LNCaP clone FGC (cell line): ENCODE measurements at regions not wholly inside any gene's neighbourhood (a gene's known extent, or its start where the extent isn't known, plus 50 kb on each side); places are given as distances from the start of the nearest gene placed in this dataset.

ENCODE experiments used
- DNase-seq: peaks from one replicate; pipeline ENCODE4 v3.0.0-alpha.2; 2011; ENCODE audit warnings: low read depth
- H3K4me3 ChIP-seq: 2 replicates; pipeline ENCODE4 v1.5.1; 2011; ENCODE audit warnings: mild to moderate bottlenecking, low read depth, low read length, control low read depth
- TF ChIP-seq, protein P1 (sequence below): IDR thresholded peaks from 2 replicates; pipeline ENCODE4 v1.5.1; 2012; ENCODE audit warnings: mild to moderate bottlenecking; ENCODE audit not compliant: control insufficient read depth, insufficient read depth; ENCODE audit errors: extremely low read depth

DNA sequence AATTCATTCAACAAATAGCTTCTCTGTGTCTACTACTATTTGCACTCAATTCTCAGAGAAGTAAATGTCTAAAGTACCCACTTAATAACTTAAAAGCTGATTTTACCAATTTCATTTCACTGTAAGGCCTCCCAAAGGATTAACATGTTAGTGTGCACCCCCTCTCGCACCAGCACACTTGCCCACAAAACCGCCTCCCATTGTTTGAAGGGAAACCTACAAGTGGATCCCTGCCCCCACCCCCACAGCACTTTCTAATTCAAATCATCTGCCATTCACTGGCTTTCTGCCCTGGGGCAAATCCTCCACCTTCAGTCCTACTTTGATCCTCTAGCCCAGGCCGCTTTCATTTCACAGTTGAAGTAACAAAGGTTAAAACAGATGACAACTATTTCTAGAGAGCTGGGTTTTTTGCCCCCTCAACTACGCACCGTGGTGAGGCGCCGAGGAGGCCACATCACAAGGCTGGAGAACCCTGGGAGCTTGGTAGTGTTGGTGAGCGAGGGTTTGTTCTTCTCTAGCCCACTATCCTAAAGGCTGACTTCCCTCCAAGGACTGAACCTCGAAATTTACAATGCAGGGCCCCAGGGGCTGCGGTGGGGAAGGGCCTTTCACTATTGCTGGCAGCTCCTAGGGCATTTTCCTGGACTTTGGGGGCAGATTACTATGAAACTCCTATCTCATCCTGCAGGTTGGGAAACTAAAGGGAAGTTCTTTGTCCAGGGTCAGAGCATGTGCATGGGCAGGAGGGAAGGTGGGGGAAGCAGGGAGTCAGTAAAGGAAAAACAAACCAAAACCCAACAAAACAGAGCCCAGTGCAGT, 517.4 kb upstream of the ZMIZ1 start:
- no peak for DNase-seq
- TF ChIP-seq, protein P1, sequence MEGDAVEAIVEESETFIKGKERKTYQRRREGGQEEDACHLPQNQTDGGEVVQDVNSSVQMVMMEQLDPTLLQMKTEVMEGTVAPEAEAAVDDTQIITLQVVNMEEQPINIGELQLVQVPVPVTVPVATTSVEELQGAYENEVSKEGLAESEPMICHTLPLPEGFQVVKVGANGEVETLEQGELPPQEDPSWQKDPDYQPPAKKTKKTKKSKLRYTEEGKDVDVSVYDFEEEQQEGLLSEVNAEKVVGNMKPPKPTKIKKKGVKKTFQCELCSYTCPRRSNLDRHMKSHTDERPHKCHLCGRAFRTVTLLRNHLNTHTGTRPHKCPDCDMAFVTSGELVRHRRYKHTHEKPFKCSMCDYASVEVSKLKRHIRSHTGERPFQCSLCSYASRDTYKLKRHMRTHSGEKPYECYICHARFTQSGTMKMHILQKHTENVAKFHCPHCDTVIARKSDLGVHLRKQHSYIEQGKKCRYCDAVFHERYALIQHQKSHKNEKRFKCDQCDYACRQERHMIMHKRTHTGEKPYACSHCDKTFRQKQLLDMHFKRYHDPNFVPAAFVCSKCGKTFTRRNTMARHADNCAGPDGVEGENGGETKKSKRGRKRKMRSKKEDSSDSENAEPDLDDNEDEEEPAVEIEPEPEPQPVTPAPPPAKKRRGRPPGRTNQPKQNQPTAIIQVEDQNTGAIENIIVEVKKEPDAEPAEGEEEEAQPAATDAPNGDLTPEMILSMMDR = no peak
- H3K4me3 ChIP-seq = no peak overlapping the region

DNA sequence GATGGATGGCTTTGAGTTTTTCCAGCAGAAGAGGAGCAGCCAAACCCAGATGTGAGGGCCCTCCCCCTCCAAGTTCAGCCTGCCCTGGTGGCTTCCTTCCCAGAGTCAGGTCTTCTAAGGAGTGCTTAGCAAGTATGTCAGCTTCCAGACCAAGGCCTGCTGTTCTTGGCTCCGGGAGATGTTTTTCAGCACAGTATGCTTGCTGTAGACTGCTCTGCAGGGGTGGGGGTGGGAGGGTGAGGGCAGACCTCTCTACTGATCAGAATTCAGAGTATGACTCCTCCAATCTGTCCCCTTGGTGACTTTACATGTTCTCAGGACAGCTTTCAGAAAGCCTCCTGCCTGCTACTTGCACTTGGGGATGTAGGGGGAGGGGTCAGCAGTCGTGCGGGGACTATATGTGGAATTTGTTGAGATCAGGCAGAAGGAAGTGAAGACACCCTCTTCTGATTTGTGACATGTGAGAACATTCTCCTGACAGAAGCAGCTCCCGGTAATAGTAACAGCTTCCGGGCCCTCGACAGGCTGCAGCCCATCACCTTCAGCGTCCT, 516.4 kb upstream of the ZMIZ1 start:
- TF ChIP-seq, protein P1 = no peak
- no peak overlapping the region for H3K4me3 ChIP-seq
- no peak for DNase-seq

DNA sequence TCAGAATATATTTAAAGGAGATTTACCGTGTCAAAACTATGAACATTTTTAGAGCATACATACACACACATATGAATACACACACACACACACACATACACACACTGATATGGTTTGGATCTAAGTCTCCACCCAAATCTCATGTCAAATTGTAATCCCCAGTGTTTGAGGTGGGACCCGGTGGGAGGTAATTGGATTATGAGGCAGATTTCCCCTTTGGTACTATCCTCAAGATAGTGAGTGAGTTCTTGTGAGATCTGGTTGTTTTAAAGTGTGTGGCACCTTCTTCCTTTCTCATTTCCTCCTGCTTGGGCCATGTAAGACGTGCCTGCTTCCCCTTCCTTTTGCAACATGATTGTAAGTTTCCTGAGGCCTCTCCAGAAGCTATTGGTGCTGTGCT, 515.0 kb upstream of the ZMIZ1 start:
- no peak for DNase-seq
- no peak overlapping the region for H3K4me3 ChIP-seq
- TF ChIP-seq, protein P1 = no peak

DNA sequence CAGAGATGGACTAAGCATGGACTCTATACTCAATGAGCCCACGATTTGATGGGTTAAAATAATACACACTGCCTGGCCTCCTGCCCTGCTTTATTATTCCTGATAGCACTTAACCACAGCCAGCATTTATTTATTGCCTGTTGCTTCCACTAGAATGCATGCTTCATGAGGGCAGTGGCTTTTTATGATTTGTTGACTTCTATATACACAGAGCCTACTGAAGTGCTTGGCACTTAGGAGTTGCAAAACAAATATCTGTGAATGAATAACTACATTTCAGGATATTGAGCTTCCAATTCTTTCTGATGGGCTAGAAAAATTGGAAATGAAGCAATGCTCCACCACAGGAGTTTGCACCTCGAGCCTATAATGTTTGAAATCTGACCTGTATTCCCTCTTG, 513.6 kb upstream of the ZMIZ1 start:
- TF ChIP-seq, protein P1 = no peak
- H3K4me3 ChIP-seq = no peak overlapping the region
- no peak for DNase-seq

DNA sequence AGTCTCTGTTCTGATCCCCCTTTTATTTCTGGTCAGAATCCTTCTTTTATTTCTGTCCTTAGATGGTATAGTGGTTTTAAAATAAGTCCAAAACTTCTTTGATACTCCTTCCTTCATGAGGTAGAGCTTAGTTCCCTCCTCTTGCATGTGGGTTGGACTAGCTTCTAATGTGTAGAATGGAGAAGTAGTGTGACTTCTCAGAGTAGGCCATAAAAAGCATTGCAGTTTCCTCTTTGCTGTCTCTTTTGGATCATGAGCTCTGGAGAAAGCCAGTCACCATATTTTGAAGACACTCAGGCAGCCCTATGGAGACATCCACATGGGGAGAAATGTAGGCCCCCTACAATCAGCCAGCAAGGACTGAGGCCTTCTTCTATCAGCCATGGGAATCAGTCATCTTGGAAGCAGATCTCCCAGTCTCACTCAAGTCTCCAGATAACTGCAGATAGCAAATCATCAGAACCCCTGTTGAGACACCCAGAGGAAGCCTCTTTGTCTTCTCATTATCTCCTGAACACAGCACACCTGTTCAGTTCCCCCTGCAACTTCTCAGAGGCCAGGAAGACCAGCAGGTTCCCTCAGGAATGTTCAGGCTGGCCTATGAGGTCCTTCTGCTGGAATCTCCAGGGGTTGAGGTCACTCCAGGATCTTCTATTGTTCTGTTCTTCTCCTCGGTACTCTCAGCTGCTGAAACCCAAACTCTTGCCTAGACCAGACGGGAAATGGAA, 511.9 kb upstream of the ZMIZ1 start:
- TF ChIP-seq, protein P1 = no peak
- H3K4me3 ChIP-seq = no peak overlapping the region
- no peak for DNase-seq

DNA sequence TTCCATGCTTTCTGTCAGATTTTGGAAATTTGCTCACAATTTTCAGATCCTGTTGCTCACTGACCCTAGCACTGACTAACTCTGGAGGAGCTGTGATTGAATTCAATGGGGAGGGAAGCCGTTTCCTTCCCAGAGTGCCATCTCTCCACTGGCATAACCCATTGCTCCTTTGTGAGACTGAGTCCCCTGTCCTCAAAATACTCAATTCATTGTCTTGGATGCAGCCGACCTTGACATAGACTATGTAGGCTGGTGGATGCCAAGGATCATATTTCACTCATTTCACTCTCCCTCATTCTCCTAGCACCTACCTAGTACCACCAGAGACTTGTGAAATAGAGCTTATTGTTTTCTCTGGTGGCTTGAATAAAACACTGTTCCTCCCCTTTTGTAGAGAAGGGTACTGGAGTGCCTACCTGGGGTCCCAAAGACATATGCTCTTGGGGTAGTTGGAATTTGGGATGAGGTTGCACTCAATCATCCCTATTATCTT, 511.3 kb upstream of the ZMIZ1 start:
- TF ChIP-seq, protein P1 = no peak
- no peak overlapping the region for H3K4me3 ChIP-seq
- DNase-seq = no peak
